ENCODE measurements at regions not wholly inside any gene's neighbourhood (a gene's known extent, or its start where the extent isn't known, plus 50 kb on each side); places are given as distances from the start of the nearest gene placed in this dataset.

DNA sequence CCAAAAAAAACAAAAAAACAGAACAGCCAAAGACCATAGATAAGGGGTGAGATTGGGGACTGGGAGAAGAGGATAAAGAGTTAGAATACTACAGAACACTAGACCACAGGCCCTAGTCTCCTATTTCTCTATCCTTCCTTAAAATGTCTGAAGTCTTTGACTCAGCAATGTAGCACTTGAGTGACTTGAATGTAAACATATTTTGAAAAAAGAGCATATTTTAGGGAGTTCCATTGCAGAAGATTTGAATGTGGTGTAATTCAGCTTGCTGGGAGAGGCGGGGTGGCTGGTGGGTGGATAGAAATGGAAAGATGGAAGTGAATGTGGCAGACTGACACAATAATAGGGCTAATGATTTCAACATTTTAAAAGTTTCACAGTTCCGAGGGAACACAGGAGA, 144.9 kb downstream of the CHIC2 start:
- Histone ChIP-seq H3K9me3 (ENCODE audit: low read depth, low read length, poor library complexity, severe bottlenecking) (no peaks in the 10 kb centered on the region), H3K36me3 (ENCODE audit: insufficient read depth, low read length, poor library complexity, severe bottlenecking) (no peaks in the 10 kb centered on the region), H3K4me1 (ENCODE audit: insufficient read depth, low read length, poor library complexity, severe bottlenecking) (no peaks in the 10 kb centered on the region), H3K27me3 (replicated peaks; ENCODE audit: insufficient read depth, low read depth, low read length, poor library complexity) (peaks cover 7% of the 10 kb centered on the region), H3K27ac (ENCODE audit: low read depth, low read length, poor library complexity, severe bottlenecking) (no peak overlapping the region), H3K4me3 (ENCODE audit: low read depth, low read length, poor library complexity, severe bottlenecking) (no peak overlapping the region)
- intact Hi-C loops (cut with micrococcal nuclease; ENCODE audit: unreplicated experiment), result no loop called here
- POLR2A ChIA-PET (ENCODE audit: low non-redundant PET), result no interaction called here
- DNase-seq (ENCODE audit: low spot score), result no peak
- TF ChIP-seq, protein P1, sequence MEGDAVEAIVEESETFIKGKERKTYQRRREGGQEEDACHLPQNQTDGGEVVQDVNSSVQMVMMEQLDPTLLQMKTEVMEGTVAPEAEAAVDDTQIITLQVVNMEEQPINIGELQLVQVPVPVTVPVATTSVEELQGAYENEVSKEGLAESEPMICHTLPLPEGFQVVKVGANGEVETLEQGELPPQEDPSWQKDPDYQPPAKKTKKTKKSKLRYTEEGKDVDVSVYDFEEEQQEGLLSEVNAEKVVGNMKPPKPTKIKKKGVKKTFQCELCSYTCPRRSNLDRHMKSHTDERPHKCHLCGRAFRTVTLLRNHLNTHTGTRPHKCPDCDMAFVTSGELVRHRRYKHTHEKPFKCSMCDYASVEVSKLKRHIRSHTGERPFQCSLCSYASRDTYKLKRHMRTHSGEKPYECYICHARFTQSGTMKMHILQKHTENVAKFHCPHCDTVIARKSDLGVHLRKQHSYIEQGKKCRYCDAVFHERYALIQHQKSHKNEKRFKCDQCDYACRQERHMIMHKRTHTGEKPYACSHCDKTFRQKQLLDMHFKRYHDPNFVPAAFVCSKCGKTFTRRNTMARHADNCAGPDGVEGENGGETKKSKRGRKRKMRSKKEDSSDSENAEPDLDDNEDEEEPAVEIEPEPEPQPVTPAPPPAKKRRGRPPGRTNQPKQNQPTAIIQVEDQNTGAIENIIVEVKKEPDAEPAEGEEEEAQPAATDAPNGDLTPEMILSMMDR (conservative IDR thresholded peaks at IDR 0.05; ENCODE audit: low read depth, low read length), result no peak
- TF ChIP-seq EZH2 (IDR thresholded peaks at IDR 0.05; ENCODE audit: borderline replicate concordance, low read depth, low read length, poor library complexity, severe bottlenecking), result no peak
- no TSS peak for BruUV-seq (replicated peaks)
- CTCF ChIA-PET, result no interaction called here

- Histone ChIP-seq H3K27me3 (replicated peaks; ENCODE audit: insufficient read depth, low read depth, low read length, poor library complexity) (peaks cover 7% of the 10 kb centered on the region), H3K9me3 (ENCODE audit: low read depth, low read length, poor library complexity, severe bottlenecking) (no peaks in the 10 kb centered on the region), H3K4me1 (ENCODE audit: insufficient read depth, low read length, poor library complexity, severe bottlenecking) (no peaks in the 10 kb centered on the region), H3K36me3 (ENCODE audit: insufficient read depth, low read length, poor library complexity, severe bottlenecking) (no peaks in the 10 kb centered on the region), H3K4me3 (ENCODE audit: low read depth, low read length, poor library complexity, severe bottlenecking) (no peak overlapping the region), H3K27ac (ENCODE audit: low read depth, low read length, poor library complexity, severe bottlenecking) (no peak overlapping the region)
- DNase-seq (ENCODE audit: low spot score), result no peak
- TF ChIP-seq, protein P1 (conservative IDR thresholded peaks at IDR 0.05; ENCODE audit: low read depth, low read length), result no peak
- no peak for TF ChIP-seq EZH2 (IDR thresholded peaks at IDR 0.05; ENCODE audit: borderline replicate concordance, low read depth, low read length, poor library complexity, severe bottlenecking)
- intact Hi-C loops (cut with micrococcal nuclease; ENCODE audit: unreplicated experiment), result no loop called here
- ChIA-PET POLR2A (ENCODE audit: low non-redundant PET) (no interaction called here), CTCF (no interaction called here)
- BruUV-seq (replicated peaks), result no TSS peak
Measured at GRCh38 chr4:53917729-53918128, 146.7 kb downstream of the CHIC2 start.

GRCh38 chr4:53916431-53916889, 147.9 kb downstream of the CHIC2 start:
- CTCF ChIA-PET, result no interaction called here
- H3K27ac ChIP-seq (ENCODE audit: low read depth, low read length, poor library complexity, severe bottlenecking), result no peak overlapping the region
- H3K36me3 ChIP-seq (ENCODE audit: insufficient read depth, low read length, poor library complexity, severe bottlenecking), result no peaks in the 10 kb centered on the region
- no peak overlapping the region for H3K4me3 ChIP-seq (ENCODE audit: low read depth, low read length, poor library complexity, severe bottlenecking)
- POLR2A ChIA-PET (ENCODE audit: low non-redundant PET), result no interaction called here
- H3K4me1 ChIP-seq (ENCODE audit: insufficient read depth, low read length, poor library complexity, severe bottlenecking), result no peaks in the 10 kb centered on the region
- BruUV-seq (replicated peaks), result no TSS peak
- TF ChIP-seq EZH2 (IDR thresholded peaks at IDR 0.05; ENCODE audit: borderline replicate concordance, low read depth, low read length, poor library complexity, severe bottlenecking), result no peak
- DNase-seq (ENCODE audit: low spot score), result no peak
- peaks cover 10% of the 10 kb centered on the region for H3K27me3 ChIP-seq (replicated peaks; ENCODE audit: insufficient read depth, low read depth, low read length, poor library complexity)
- H3K9me3 ChIP-seq (ENCODE audit: low read depth, low read length, poor library complexity, severe bottlenecking), result no peaks in the 10 kb centered on the region
- intact Hi-C loops (cut with micrococcal nuclease; ENCODE audit: unreplicated experiment), result no loop called here

DNA sequence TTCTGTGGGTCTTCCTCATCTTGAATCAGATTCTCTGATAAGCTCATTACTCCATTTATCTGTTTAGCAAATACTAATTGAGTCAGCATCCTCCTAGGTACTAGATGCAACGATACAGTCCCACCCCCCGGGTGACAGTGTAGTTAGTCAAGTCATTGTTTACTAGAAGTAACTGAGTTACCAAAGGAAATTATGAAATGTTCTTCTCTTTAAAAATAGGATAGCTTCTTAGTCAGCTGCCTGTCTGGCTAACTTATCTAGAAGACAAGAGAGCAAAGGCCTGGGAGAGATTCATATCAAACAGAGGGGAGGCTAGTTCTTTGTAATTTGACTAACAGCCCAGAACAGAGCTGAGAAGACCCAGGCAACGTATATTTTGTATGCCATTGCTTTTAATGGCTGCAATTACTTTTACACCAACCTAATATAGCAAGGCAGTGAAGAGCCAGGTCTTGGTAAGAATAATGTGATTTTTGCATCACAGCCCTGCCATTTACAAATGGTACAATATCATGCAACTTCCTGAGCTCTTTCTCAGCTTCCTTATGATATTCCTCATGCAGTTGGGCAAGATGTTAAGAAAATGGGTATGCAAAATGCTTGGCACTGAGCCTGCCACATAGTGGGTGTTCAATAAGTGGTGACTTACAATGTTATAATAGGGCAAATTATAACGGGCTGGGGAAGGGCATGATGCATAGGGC, 149.9 kb downstream of the CHIC2 start:
- TF ChIP-seq, protein P1 (conservative IDR thresholded peaks at IDR 0.05; ENCODE audit: low read depth, low read length), result no peak
- no peak for TF ChIP-seq EZH2 (IDR thresholded peaks at IDR 0.05; ENCODE audit: borderline replicate concordance, low read depth, low read length, poor library complexity, severe bottlenecking)
- Histone ChIP-seq H3K9me3 (ENCODE audit: low read depth, low read length, poor library complexity, severe bottlenecking) (no peaks in the 10 kb centered on the region), H3K36me3 (ENCODE audit: insufficient read depth, low read length, poor library complexity, severe bottlenecking) (no peaks in the 10 kb centered on the region), H3K4me1 (ENCODE audit: insufficient read depth, low read length, poor library complexity, severe bottlenecking) (no peaks in the 10 kb centered on the region), H3K27ac (ENCODE audit: low read depth, low read length, poor library complexity, severe bottlenecking) (no peak overlapping the region), H3K27me3 (replicated peaks; ENCODE audit: insufficient read depth, low read depth, low read length, poor library complexity) (peaks cover 3% of the 10 kb centered on the region), H3K4me3 (ENCODE audit: low read depth, low read length, poor library complexity, severe bottlenecking) (no peak overlapping the region)
- intact Hi-C loops (cut with micrococcal nuclease; ENCODE audit: unreplicated experiment), result no loop called here
- ChIA-PET POLR2A (ENCODE audit: low non-redundant PET) (no interaction called here), CTCF (interaction anchor here (0.7 kb wide), 1 partner anchor 117 kb away, joined by 10 read pairs; no protein-coding TSS in a partner anchor)
- no peak for DNase-seq (ENCODE audit: low spot score)
- no TSS peak for BruUV-seq (replicated peaks)
